HCT116 (cell line): ENCODE measurements at regions not wholly inside any gene's neighbourhood (a gene's known extent, or its start where the extent isn't known, plus 50 kb on each side); places are given as distances from the start of the nearest gene placed in this dataset.

Source experiments
- ATAC-seq: fragments of 200-7000 bp; cut with Tn5 transposase; 2 replicates; pipeline ENCODE4 v1.9.1; 2020; ENCODE audit warnings: mild to moderate bottlenecking, moderate library complexity
- BruUV-seq: library from RNA; stranded (reverse); fragments of 400-500 nt; replicated peaks from 2 replicates; lab custom pipeline; 2021; lab: Mats Ljungman, UMichigan
- CTCF ChIA-PET: fragments of 300-600 bp; sonication (Branson Sonifier 250); formaldehyde crosslinking; loops from one replicate; lab custom pipeline; 2021; ENCODE audit warnings: antibody characterized with exemption; lab: Charles Lee
- POLR2A ChIA-PET: fragments of 300-600, 350-600 bp; sonication (Branson Sonifier 250); formaldehyde crosslinking; loops from one replicate; lab custom pipeline; 2021; ENCODE audit warnings: antibody characterized with exemption; lab: Charles Lee
- RAD21 ChIA-PET, 2 experiments: fragments of 300-600 bp; sonication (Branson Sonifier 250); formaldehyde crosslinking; loops; one replicate each; lab custom pipeline; 2023; ENCODE audit warnings: low total read pairs in 2 of 2; ENCODE audit not compliant: uncharacterized antibody in 2 of 2, unreplicated experiment in 2 of 2, low non-redundant PET in 1 of 2; lab: Charles Lee
- DNase-seq: peaks from one replicate; pipeline ENCODE4 v3.0.0-alpha.2; 2010; ENCODE audit warnings: low read depth, low spot score
- H2AFZ ChIP-seq: fragments of 200-600 bp; shearing (Covaris generic), sonication (generic); 2 replicates; pipeline ENCODE4 v1.6.1; 2017; ENCODE audit warnings: low read depth, mixed run types, mixed read lengths, antibody characterized with exemption, low read length; ENCODE audit not compliant: poor library complexity, severe bottlenecking
- H3K27ac ChIP-seq: 2 replicates; pipeline ENCODE4 v1.5.1; 2012; ENCODE audit warnings: low read depth, low read length
- H3K27me3 ChIP-seq: fragments of 200-600 bp; sonication (generic); 2 replicates; pipeline ENCODE4 v1.6.1; 2016; ENCODE audit warnings: mixed run types, low read length, mixed read lengths; ENCODE audit not compliant: insufficient read depth
- H3K36me3 ChIP-seq, 2 experiments: fragments of 200-500 bp in 1 of 2; fragments of 200-600 bp in 1 of 2; sonication (Bioruptor generic) in 1 of 2; sonication (generic) in 1 of 2; 2 replicates each; pipeline versions ENCODE4 v1.5.1 to v1.6.1; 2014 to 2016; ENCODE audit warnings: low read length in 2 of 2, inconsistent platforms in 1 of 2, mixed read lengths in 1 of 2, mixed run types in 1 of 2; ENCODE audit not compliant: insufficient read depth in 2 of 2, control insufficient read depth in 1 of 2
- H3K4me1 ChIP-seq, 2 experiments: fragments of 200-600 bp in 1 of 2; sonication (generic) in 1 of 2; 2 replicates each; pipeline versions ENCODE4 v1.5.1 to v1.6.1; 2012 to 2017; ENCODE audit warnings: low read length in 2 of 2, inconsistent platforms in 1 of 2, mild to moderate bottlenecking in 1 of 2, mixed read lengths in 1 of 2, mixed run types in 1 of 2, moderate library complexity in 1 of 2; ENCODE audit not compliant: insufficient read depth in 2 of 2, control insufficient read depth in 1 of 2
- H3K4me2 ChIP-seq: fragments of 200-600 bp; sonication (generic); 2 replicates; pipeline ENCODE4 v1.6.1; 2017; ENCODE audit warnings: mixed run types, low read length, mixed read lengths
- H3K4me3 ChIP-seq, 2 experiments: fragments of 200-600 bp in 1 of 2; sonication (generic) in 1 of 2; replicated peaks in 1 of 2; 2 replicates each; pipeline ENCODE4 v1.5.1; 2011 to 2016; ENCODE audit warnings: low read length in 2 of 2, control low read depth in 1 of 2, low read depth in 1 of 2, mild to moderate bottlenecking in 1 of 2, mixed read lengths in 1 of 2, mixed run types in 1 of 2
- H3K79me2 ChIP-seq: fragments of 200-600 bp; sonication (generic); 2 replicates; pipeline ENCODE4 v1.6.1; 2017; ENCODE audit warnings: mild to moderate bottlenecking, mixed run types, low read length, moderate library complexity, mixed read lengths; ENCODE audit not compliant: insufficient read depth
- H3K9ac ChIP-seq: fragments of 200-600 bp; sonication (generic); 2 replicates; pipeline ENCODE4 v1.6.1; 2016; ENCODE audit warnings: low read length, mixed read lengths
- H3K9me2 ChIP-seq: fragments of 200-600 bp; sonication (generic), shearing (Covaris generic); 2 replicates; pipeline ENCODE4 v1.6.1; 2017; ENCODE audit warnings: mixed run types, mild to moderate bottlenecking, moderate library complexity; ENCODE audit not compliant: insufficient read depth
- H3K9me3 ChIP-seq, 2 experiments: fragments of 200-500 bp in 1 of 2; fragments of 200-600 bp in 1 of 2; sonication (Bioruptor generic) in 1 of 2; sonication (generic) in 1 of 2; 2 replicates each; pipeline ENCODE4 v1.6.1; 2014 to 2017; ENCODE audit warnings: low read length in 2 of 2, mixed read lengths in 2 of 2, inconsistent platforms in 1 of 2, low read depth in 1 of 2, mild to moderate bottlenecking in 1 of 2, mixed run types in 1 of 2, moderate library complexity in 1 of 2; ENCODE audit not compliant: control insufficient read depth in 1 of 2, insufficient read depth in 1 of 2
- H4K20me1 ChIP-seq: fragments of 200-600 bp; sonication (generic), shearing (Covaris generic); 2 replicates; pipeline ENCODE4 v1.6.1; 2017; ENCODE audit warnings: mixed run types, mild to moderate bottlenecking, moderate library complexity; ENCODE audit not compliant: insufficient read depth
- CEBPB ChIP-seq: IDR thresholded peaks from 2 replicates; pipeline ENCODE4 v1.6.1; 2012; ENCODE audit warnings: low read depth
- EZH2phosphoT487 ChIP-seq: fragments of 200-600 bp; IDR thresholded peaks from 2 replicates; pipeline ENCODE4 v1.6.1; 2018; ENCODE audit warnings: antibody characterized with exemption, borderline replicate concordance
- JUND ChIP-seq: IDR thresholded peaks from 2 replicates; pipeline ENCODE4 v1.6.1; 2012
- RAD21 ChIP-seq: IDR thresholded peaks from 2 replicates; pipeline ENCODE4 v1.6.1; 2012; ENCODE audit warnings: low read depth, mild to moderate bottlenecking
- SP1 ChIP-seq: IDR thresholded peaks from 2 replicates; pipeline ENCODE4 v1.6.1; 2012; ENCODE audit warnings: low read depth
- TCF7L2 ChIP-seq: IDR thresholded peaks from 2 replicates; pipeline ENCODE4 v1.7.0; 2011; ENCODE audit warnings: borderline replicate concordance, inconsistent platforms; ENCODE audit not compliant: insufficient read depth, insufficient read length; ENCODE audit errors: extremely low read depth
- ZFX ChIP-seq: fragments of 450-650 bp; IDR thresholded peaks from 2 replicates; pipeline ENCODE4 v1.6.1; 2017
- ZNF274 ChIP-seq: fragments of 200-500 bp; sonication (Bioruptor generic); IDR thresholded peaks from 2 replicates; pipeline ENCODE4 v1.6.1; 2014; ENCODE audit warnings: mild to moderate bottlenecking, low read depth, low read length, inconsistent platforms
- intact Hi-C: fragments of 100-400 bp; cut with micrococcal nuclease; formaldehyde crosslinking; loops from 2 replicates; pipeline ENCODE4 v1.10.0; 2022

- Histone ChIP-seq H3K4me1 (peaks cover 2 to 13% of the 10 kb centered on the region in 2 experiments; a peak in 1 of 4 replicates), H3K27ac (no peak overlapping the region), H3K27me3 (peaks cover 2% of the 10 kb centered on the region; the same call in 1 of the 2 replicates), H3K36me3 (no peaks in the 10 kb centered on the region), H3K79me2 (no peaks in the 10 kb centered on the region), H4K20me1 (no peaks in the 10 kb centered on the region), H3K4me2 (no peak overlapping the region), H3K4me3 (no peak overlapping the region), H3K9me3 (no peaks in the 10 kb centered on the region), H3K9ac (no peak overlapping the region), H2AFZ (no peak overlapping the region), H3K9me2 (no peaks in the 10 kb centered on the region)
- POLR2A ChIA-PET, result no interaction called here
- CTCF ChIA-PET, result no interaction called here
- DNase-seq, result no peak
- no peak for ATAC-seq
- intact Hi-C loops, result no loop called here
- BruUV-seq, result no TSS peak
- TF ChIP-seq SP1, result no peak
- no peak for TF ChIP-seq RAD21
- TF ChIP-seq EZH2phosphoT487, result no peak
- TF ChIP-seq CEBPB, result no peak
- no peak for TF ChIP-seq ZFX
- no peak for TF ChIP-seq ZNF274
- TF ChIP-seq TCF7L2, result no peak
- RAD21 ChIA-PET, result no interaction called here
Observed at GRCh38 chr20:23224806-23225205, 125.8 kb upstream of the NXT1 start.

- peaks cover 2% of the 10 kb centered on the region; the same call in 1 of the 2 replicates for H3K27me3 ChIP-seq
- no peaks in the 10 kb centered on the region for H3K9me2 ChIP-seq
- CTCF ChIA-PET, result no interaction called here
- ATAC-seq (no peak), DNase-seq (no peak)
- no peak overlapping the region for H2AFZ ChIP-seq
- H3K79me2 ChIP-seq, result no peaks in the 10 kb centered on the region
- TF ChIP-seq TCF7L2 (no peak), JUND (no peak)
- RAD21 ChIA-PET, result no interaction called here
- intact Hi-C loops, result no loop called here
- H3K4me2 ChIP-seq, result no peak overlapping the region
- POLR2A ChIA-PET, result no interaction called here
- no peaks in the 10 kb centered on the region for H3K9me3 ChIP-seq
- no peak overlapping the region for H3K27ac ChIP-seq
- no peak overlapping the region for H3K4me3 ChIP-seq
- no peaks in the 10 kb centered on the region for H4K20me1 ChIP-seq
- peaks cover 2 to 13% of the 10 kb centered on the region in 2 experiments; a peak in 1 of 4 replicates for H3K4me1 ChIP-seq
- no peaks in the 10 kb centered on the region for H3K36me3 ChIP-seq
- no TSS peak for BruUV-seq
- no peak overlapping the region for H3K9ac ChIP-seq
Observed at GRCh38 chr20:23223908-23224580, 126.5 kb upstream of the NXT1 start.
